ENCODE measurements at regions not wholly inside any gene's neighbourhood (a gene's known extent, or its start where the extent isn't known, plus 50 kb on each side); places are given as distances from the start of the nearest gene placed in this dataset.
"Not testable (repeated sequence)": the region's sequence is repeated elsewhere in the genome, so short reads cannot be mapped to it uniquely, and the experiment has no call there.

DNA sequence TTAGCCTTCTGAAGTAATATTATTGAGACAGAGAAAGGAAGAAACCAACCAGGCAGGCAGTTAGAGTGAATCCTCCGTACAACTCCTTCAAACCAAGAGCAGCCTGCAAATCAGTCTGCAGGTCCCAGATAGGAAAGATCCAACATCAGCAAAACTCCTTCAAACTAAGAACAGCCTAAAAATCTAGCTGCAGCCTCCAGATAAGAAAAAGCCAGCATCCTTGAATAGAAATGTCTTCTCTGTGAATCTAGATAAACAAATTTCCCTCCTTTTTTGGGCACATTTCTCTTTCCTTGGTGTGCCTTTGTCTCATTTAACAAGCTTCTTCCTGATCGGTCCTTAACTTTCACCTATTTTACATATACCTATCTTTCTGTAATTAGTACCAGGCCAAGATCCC lies 1004.6 kb upstream of the TMEFF2 start:
- no peaks in the 10 kb centered on the region for H3K4me1 ChIP-seq
- H3K4me1 Mint-ChIP-seq (ENCODE audit: low read depth, unreplicated experiment), result no peaks in the 10 kb centered on the region
- no peak overlapping the region for H3K4me3 Mint-ChIP-seq (ENCODE audit: unreplicated experiment)
- TF ChIP-seq, protein P1, sequence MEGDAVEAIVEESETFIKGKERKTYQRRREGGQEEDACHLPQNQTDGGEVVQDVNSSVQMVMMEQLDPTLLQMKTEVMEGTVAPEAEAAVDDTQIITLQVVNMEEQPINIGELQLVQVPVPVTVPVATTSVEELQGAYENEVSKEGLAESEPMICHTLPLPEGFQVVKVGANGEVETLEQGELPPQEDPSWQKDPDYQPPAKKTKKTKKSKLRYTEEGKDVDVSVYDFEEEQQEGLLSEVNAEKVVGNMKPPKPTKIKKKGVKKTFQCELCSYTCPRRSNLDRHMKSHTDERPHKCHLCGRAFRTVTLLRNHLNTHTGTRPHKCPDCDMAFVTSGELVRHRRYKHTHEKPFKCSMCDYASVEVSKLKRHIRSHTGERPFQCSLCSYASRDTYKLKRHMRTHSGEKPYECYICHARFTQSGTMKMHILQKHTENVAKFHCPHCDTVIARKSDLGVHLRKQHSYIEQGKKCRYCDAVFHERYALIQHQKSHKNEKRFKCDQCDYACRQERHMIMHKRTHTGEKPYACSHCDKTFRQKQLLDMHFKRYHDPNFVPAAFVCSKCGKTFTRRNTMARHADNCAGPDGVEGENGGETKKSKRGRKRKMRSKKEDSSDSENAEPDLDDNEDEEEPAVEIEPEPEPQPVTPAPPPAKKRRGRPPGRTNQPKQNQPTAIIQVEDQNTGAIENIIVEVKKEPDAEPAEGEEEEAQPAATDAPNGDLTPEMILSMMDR (IDR thresholded peaks at IDR 0.05; ENCODE audit: insufficient read depth in 1 of 2, low read depth in 1 of 2, low read length in 1 of 2, severe bottlenecking in 1 of 2, unreplicated experiment in 1 of 2), result no peak
- no peaks in the 10 kb centered on the region for H3K36me3 Mint-ChIP-seq (ENCODE audit: insufficient read depth, unreplicated experiment)
- H3K9me3 Mint-ChIP-seq (ENCODE audit: unreplicated experiment), result peaks cover 14% of the 10 kb centered on the region
- no peak overlapping the region for H3K4me3 ChIP-seq (ENCODE audit: low read depth, low read length)
- no peak for DNase-seq
- H3K9me3 ChIP-seq, result no peaks in the 10 kb centered on the region
- ChIA-PET POLR2A (no interaction called here), CTCF (no interaction called here)
- H3K27ac Mint-ChIP-seq (ENCODE audit: unreplicated experiment), result no peak overlapping the region
- no peaks in the 10 kb centered on the region for H3K36me3 ChIP-seq (ENCODE audit: control insufficient read depth, insufficient read depth, low read length)
- no peaks in the 10 kb centered on the region for H3K27me3 ChIP-seq (replicated peaks; ENCODE audit: control insufficient read depth, insufficient read depth, low read length)
- no peaks in the 10 kb centered on the region for H3K27me3 Mint-ChIP-seq (ENCODE audit: insufficient read depth, unreplicated experiment)
- no TSS peak for BruUV-seq (replicated peaks)
- intact Hi-C loops (cut with micrococcal nuclease; ENCODE audit: unreplicated experiment), result no loop called here

DNA sequence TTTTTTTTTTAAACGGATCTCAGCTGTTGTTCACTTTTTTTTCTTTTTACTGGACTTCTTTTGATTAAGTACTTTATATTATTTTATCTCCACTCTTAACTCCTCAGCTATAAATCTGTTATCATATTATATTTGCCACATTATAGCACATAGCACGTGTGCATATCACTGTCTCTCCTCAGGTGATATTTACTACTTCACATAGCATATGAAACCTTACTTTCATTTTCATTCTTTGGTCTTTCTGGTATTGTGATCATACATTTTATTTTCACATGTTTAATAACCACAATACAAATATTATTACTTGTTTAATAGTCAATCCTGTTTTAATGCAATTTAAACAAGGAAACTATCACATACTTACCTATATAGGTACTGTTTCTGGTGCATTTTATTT lies 993.1 kb upstream of the TMEFF2 start:
- Mint-ChIP-seq H3K4me1 (ENCODE audit: low read depth, unreplicated experiment) (no peaks in the 10 kb centered on the region), H3K27me3 (ENCODE audit: insufficient read depth, unreplicated experiment) (no peaks in the 10 kb centered on the region), H3K9me3 (ENCODE audit: unreplicated experiment) (no peaks in the 10 kb centered on the region), H3K36me3 (ENCODE audit: insufficient read depth, unreplicated experiment) (no peaks in the 10 kb centered on the region), H3K27ac (ENCODE audit: unreplicated experiment) (no peak overlapping the region), H3K4me3 (ENCODE audit: unreplicated experiment) (no peak overlapping the region)
- ChIA-PET CTCF (no interaction called here), POLR2A (no interaction called here)
- H3K4me3 ChIP-seq (ENCODE audit: low read depth, low read length), result no peak overlapping the region
- TF ChIP-seq, protein P1 (IDR thresholded peaks at IDR 0.05; ENCODE audit: insufficient read depth in 1 of 2, low read depth in 1 of 2, low read length in 1 of 2, severe bottlenecking in 1 of 2, unreplicated experiment in 1 of 2), result no peak
- no peaks in the 10 kb centered on the region for H3K27me3 ChIP-seq (replicated peaks; ENCODE audit: control insufficient read depth, insufficient read depth, low read length)
- BruUV-seq (replicated peaks), result no TSS peak
- no peaks in the 10 kb centered on the region for H3K4me1 ChIP-seq
- intact Hi-C loops (cut with micrococcal nuclease; ENCODE audit: unreplicated experiment), result no loop called here
- H3K36me3 ChIP-seq (ENCODE audit: control insufficient read depth, insufficient read depth, low read length), result no peaks in the 10 kb centered on the region
- DNase-seq, result no peak
- no peaks in the 10 kb centered on the region for H3K9me3 ChIP-seq

DNA sequence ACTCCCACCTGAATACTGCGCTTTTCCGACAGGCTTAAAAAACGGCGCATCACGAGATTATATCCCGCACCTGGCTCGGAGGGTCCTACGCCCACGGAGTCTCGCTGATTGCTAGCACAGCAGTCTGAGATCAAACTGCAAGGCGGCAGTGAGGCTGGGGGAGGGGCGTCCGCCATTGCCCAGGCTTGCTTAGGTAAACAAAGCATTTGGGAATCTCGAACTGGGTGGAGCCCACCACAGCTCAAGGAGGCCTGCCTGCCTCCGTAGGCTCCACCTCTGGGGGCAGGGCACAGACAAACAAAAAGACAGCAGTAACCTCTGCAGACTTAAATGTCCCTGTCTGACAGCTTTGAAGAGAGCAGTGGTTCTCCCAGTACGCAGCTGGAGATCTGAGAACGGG lies 976.2 kb upstream of the TMEFF2 start:
- POLR2A ChIA-PET; H3K9me3 ChIP-seq; H3K27me3 Mint-ChIP-seq (ENCODE audit: insufficient read depth, unreplicated experiment); CTCF ChIA-PET; H3K36me3 Mint-ChIP-seq (ENCODE audit: insufficient read depth, unreplicated experiment); H3K4me3 Mint-ChIP-seq (ENCODE audit: unreplicated experiment); intact Hi-C loops (cut with micrococcal nuclease; ENCODE audit: unreplicated experiment); DNase-seq; H3K4me1 ChIP-seq; BruUV-seq (replicated peaks); H3K27ac Mint-ChIP-seq (ENCODE audit: unreplicated experiment); H3K4me3 ChIP-seq (ENCODE audit: low read depth, low read length); H3K36me3 ChIP-seq (ENCODE audit: control insufficient read depth, insufficient read depth, low read length); H3K27me3 ChIP-seq (replicated peaks; ENCODE audit: control insufficient read depth, insufficient read depth, low read length); H3K9me3 Mint-ChIP-seq (ENCODE audit: unreplicated experiment); H3K4me1 Mint-ChIP-seq (ENCODE audit: low read depth, unreplicated experiment): not testable (repeated sequence)

DNA sequence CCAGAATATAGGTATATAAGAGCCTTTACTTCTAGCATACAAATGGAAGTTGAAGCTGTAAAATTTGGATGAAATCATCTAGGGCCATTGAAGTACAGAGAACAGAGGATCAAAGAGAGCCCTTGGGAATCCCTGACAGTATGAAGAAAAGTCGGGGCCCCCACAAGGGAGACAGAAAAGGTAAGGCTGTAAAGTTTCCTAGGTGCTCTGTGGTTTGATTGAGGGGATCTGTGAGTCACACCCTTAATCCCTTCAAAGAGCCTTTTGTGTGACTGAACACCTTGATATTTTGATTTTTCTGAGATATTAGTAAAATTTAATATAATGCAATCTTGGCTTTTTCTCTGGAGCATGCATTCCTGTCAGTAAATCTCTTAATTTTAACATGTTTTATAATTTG lies 961.7 kb upstream of the TMEFF2 start:
- intact Hi-C loops (cut with micrococcal nuclease; ENCODE audit: unreplicated experiment), result no loop called here
- Histone ChIP-seq H3K4me3 (ENCODE audit: low read depth, low read length) (no peak overlapping the region), H3K9me3 (no peaks in the 10 kb centered on the region), H3K27me3 (replicated peaks; ENCODE audit: control insufficient read depth, insufficient read depth, low read length) (no peaks in the 10 kb centered on the region), H3K36me3 (ENCODE audit: control insufficient read depth, insufficient read depth, low read length) (no peaks in the 10 kb centered on the region), H3K4me1 (no peaks in the 10 kb centered on the region; the same call in 1 of the 2 replicates)
- TF ChIP-seq, protein P1 (IDR thresholded peaks at IDR 0.05; ENCODE audit: insufficient read depth in 1 of 2, low read depth in 1 of 2, low read length in 1 of 2, severe bottlenecking in 1 of 2, unreplicated experiment in 1 of 2), result no peak
- Mint-ChIP-seq H3K27ac (ENCODE audit: unreplicated experiment) (no peak overlapping the region), H3K9me3 (ENCODE audit: unreplicated experiment) (no peaks in the 10 kb centered on the region), H3K36me3 (ENCODE audit: insufficient read depth, unreplicated experiment) (no peaks in the 10 kb centered on the region), H3K4me1 (ENCODE audit: low read depth, unreplicated experiment) (peaks cover 7% of the 10 kb centered on the region), H3K4me3 (ENCODE audit: unreplicated experiment) (no peak overlapping the region), H3K27me3 (ENCODE audit: insufficient read depth, unreplicated experiment) (no peaks in the 10 kb centered on the region)
- ChIA-PET CTCF (no interaction called here), POLR2A (no interaction called here)
- BruUV-seq (replicated peaks), result no TSS peak
- DNase-seq, result no peak
